Adrenal gland (tissue), 9 donors: ENCODE measurements at regions not wholly inside any gene's neighbourhood (a gene's known extent, or its start where the extent isn't known, plus 50 kb on each side); places are given as distances from the start of the nearest gene placed in this dataset.

Source experiments
- DNase-seq, 7 donors: peaks; one replicate each; pipeline ENCODE4 v3.0.0-alpha.2; 2019 to 2020
- H3K27ac ChIP-seq, 5 donors: fragments of 200-600 bp; sonication (generic) in 4 of 5; 1 replicate in 3 of 5; 2 replicates in 2 of 5; pipeline versions ENCODE4 v1.5.1 to v1.8.0; 2016 to 2020; ENCODE audit warnings: mild to moderate bottlenecking in 1 of 5
- H3K27me3 ChIP-seq: fragments of 200-600 bp; 2 replicates; pipeline ENCODE4 v1.8.0; 2021
- H3K36me3 ChIP-seq, 2 donors: fragments of 200-600 bp; replicated peaks in 1 of 2; 1 replicate in 1 of 2; 2 replicates in 1 of 2; pipeline versions ENCODE4 v1.5.1 to v1.8.0; 2018 to 2022
- H3K4me1 ChIP-seq, 2 donors: fragments of 200-600 bp; replicated peaks in 1 of 2; 1 replicate in 1 of 2; 2 replicates in 1 of 2; pipeline versions ENCODE4 v1.5.1 to v1.8.0; 2018 to 2021
- H3K4me3 ChIP-seq, 4 donors: fragments of 200-600 bp; sonication (generic) in 3 of 4; one replicate each; pipeline ENCODE4 v1.5.1; 2016 to 2018
- H3K9me3 ChIP-seq, 3 donors: fragments of 200-600 bp; sonication (generic) in 1 of 3; replicated peaks in 1 of 3; 1 replicate in 2 of 3; 2 replicates in 1 of 3; pipeline versions ENCODE4 v1.5.1 to v1.8.0; 2016 to 2021
- POLR2A ChIP-seq, 2 donors: fragments of 450-650 bp; IDR thresholded peaks; one replicate each; pipeline ENCODE4 v1.6.1; 2017; ENCODE audit warnings: antibody characterized with exemption in 2 of 2, mild to moderate bottlenecking in 2 of 2, moderate library complexity in 1 of 2
- WGBS, 4 donors: extraction: QIAGEN DNeasy Blood & Tissue Kit in 2 of 4; methylation state at CpG; one replicate each; pipeline versions ENCODE4 v1.1.5 to v1.1.7; 2013 to 2017; 5-methylcytosine and 5-hydroxymethylcytosine counted together
- intact Hi-C, 2 donors: fragments of 100-400 bp; cut with DNase I; formaldehyde crosslinking; loops; one replicate each; pipeline versions ENCODE4 v1.14.1 to v1.15.0; 2022 to 2023
- TF ChIP-seq, protein P1 (sequence below), 6 experiments: fragments of 450-650 bp in 4 of 6; fragments of 200-600 bp in 2 of 6; sonication (generic) in 1 of 6; IDR thresholded peaks; 1 replicate in 5 of 6; 2 replicates in 1 of 6; pipeline versions ENCODE4 v1.5.1 to v1.8.0; 2016 to 2021; ENCODE audit warnings: antibody characterized with exemption in 6 of 6, mild to moderate bottlenecking in 2 of 6, moderate library complexity in 1 of 6
- donor health status: healthy with polysubstance abuse.
- donor health status: Bipolar disorder and iron deficiency.
- donor health status: DM: yes; HTN: yes; CAD: no.
- donor health status: DM: no; HTN: no; CAD: no.
- donor health status: DM: no; HTN: no; CAD: no.

DNA sequence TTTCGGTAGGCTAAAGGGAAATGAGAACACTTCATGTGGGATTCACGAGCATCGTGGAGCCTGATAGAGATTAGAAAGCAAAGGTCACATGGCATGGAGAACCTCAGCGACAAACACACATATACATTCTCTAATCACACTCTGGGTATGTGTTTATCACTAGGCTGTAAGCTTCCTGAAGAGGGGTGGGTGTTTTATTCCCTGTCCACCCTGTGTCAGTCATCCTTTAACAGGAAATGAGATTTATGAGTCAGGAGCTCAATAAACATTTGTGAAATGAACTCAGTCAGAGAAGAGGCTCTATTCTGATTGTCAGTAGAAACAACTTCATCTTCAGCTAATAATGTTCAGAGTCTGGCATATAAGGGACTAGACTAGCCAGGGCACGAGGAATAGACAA, 71.7 kb upstream of the EIF3M start:
- 47 to 51% (median 50%) methylated on average over 5 of the region's 5 CpGs for WGBS, 4 donors
- H3K27me3 ChIP-seq, result no peaks in the 10 kb centered on the region
- no peak overlapping the region for H3K27ac ChIP-seq
- no peak for DNase-seq
- H3K4me3 ChIP-seq, result no peak overlapping the region
- H3K9me3 ChIP-seq, result no peaks in the 10 kb centered on the region
- TF ChIP-seq, protein P1, sequence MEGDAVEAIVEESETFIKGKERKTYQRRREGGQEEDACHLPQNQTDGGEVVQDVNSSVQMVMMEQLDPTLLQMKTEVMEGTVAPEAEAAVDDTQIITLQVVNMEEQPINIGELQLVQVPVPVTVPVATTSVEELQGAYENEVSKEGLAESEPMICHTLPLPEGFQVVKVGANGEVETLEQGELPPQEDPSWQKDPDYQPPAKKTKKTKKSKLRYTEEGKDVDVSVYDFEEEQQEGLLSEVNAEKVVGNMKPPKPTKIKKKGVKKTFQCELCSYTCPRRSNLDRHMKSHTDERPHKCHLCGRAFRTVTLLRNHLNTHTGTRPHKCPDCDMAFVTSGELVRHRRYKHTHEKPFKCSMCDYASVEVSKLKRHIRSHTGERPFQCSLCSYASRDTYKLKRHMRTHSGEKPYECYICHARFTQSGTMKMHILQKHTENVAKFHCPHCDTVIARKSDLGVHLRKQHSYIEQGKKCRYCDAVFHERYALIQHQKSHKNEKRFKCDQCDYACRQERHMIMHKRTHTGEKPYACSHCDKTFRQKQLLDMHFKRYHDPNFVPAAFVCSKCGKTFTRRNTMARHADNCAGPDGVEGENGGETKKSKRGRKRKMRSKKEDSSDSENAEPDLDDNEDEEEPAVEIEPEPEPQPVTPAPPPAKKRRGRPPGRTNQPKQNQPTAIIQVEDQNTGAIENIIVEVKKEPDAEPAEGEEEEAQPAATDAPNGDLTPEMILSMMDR (IDR thresholded peaks at IDR 0.05), result no peak
- TF ChIP-seq POLR2A (IDR thresholded peaks at IDR 0.05), result no peak
- no peaks in the 10 kb centered on the region for H3K4me1 ChIP-seq
- intact Hi-C loops, result no loop called here
- H3K36me3 ChIP-seq, result no peaks in the 10 kb centered on the region

DNA sequence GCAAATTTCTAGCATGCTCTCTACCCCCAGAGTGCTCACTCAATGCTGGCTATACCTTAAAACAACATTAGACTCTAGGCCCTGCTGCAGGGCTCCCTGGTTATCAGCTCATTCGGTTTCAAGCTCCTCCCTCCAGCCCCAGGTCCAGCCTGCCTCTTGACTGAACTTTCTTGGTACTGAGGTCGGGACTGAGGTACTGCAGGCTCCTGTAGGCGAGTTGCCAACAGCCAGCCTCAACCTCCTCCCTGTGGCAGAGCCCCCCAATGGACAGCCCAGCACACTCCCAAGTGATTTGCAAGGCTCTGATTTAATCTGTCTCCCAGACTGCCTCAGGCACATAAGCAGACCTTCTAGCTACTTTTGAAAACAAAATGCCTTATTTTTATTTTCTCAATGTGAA, 73.6 kb upstream of the EIF3M start:
- TF ChIP-seq POLR2A (IDR thresholded peaks at IDR 0.05), result no peak
- TF ChIP-seq, protein P1 (IDR thresholded peaks at IDR 0.05), result no peak
- Histone ChIP-seq H3K27me3 (no peaks in the 10 kb centered on the region), H3K9me3 (no peaks in the 10 kb centered on the region), H3K27ac (no peak overlapping the region), H3K36me3 (no peaks in the 10 kb centered on the region), H3K4me3 (no peak overlapping the region), H3K4me1 (no peaks in the 10 kb centered on the region)
- no peak for DNase-seq
- 33 to 44% (median 42%) methylated on average over 3 of the region's 3 CpGs for WGBS, 4 donors
- intact Hi-C loops, result no loop called here

DNA sequence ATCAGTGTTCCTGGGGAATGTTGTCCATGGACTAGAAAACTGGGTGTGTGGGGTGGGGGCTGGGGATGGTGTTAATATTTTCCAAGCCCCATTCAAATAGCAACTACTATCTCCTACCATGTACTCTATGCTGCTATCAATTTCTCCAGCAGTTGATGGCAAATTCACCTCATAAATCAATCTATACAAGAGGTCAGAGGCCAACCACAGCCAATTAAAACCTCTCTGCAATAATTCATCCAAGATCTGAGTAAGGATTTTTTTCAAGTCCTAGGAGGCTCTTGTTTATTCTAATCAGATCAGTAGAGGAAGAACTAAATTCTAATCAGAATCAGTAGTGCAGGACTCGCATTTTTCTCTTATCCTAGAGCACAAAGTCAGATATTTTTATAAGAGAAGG, 73.4 kb upstream of the WT1 start:
- intact Hi-C loops, result no loop called here
- no peak for TF ChIP-seq POLR2A (IDR thresholded peaks at IDR 0.05)
- TF ChIP-seq, protein P1 (IDR thresholded peaks at IDR 0.05), result no peak
- Histone ChIP-seq H3K9me3 (no peaks in the 10 kb centered on the region), H3K27ac (no peak overlapping the region), H3K27me3 (no peaks in the 10 kb centered on the region), H3K4me3 (no peak overlapping the region), H3K36me3 (no peaks in the 10 kb centered on the region), H3K4me1 (no peaks in the 10 kb centered on the region)
- no peak for DNase-seq
- 61 to 68% (median 65%) methylated on average over 1 of the region's 1 CpG for WGBS, 4 donors

DNA sequence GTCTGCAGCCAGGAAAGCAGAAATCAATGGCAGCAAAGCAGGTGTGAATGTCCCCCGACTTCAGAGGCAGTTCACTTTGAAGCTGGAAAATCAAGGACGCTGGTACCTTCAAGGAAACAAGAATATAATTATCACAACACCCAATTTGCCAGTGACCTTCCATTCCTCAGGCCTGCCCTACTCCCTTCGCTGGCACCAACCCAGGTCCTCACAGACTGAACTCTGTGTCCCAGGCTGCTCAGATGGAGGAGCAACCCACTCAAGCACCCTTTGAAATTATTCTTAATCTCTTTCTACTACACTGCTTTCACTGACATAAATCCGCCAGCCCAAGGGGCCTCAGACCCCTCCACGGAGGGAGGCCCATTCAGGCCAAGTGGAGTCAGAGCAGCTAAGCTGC, 64.7 kb upstream of the WT1 start:
- no peak for DNase-seq
- no peak overlapping the region for H3K27ac ChIP-seq
- intact Hi-C loops, result no loop called here
- no peaks in the 10 kb centered on the region for H3K4me1 ChIP-seq
- no peaks in the 10 kb centered on the region for H3K36me3 ChIP-seq
- H3K9me3 ChIP-seq, result no peaks in the 10 kb centered on the region
- no peaks in the 10 kb centered on the region for H3K27me3 ChIP-seq
- WGBS, 4 donors, result 63 to 75% (median 64%) methylated on average over 5 of the region's 5 CpGs
- H3K4me3 ChIP-seq, result no peak overlapping the region
- TF ChIP-seq, protein P1 (IDR thresholded peaks at IDR 0.05), result no peak
- no peak for TF ChIP-seq POLR2A (IDR thresholded peaks at IDR 0.05)
